Left forelimb (tissue), 1 donor: ENCODE measurements at regions not wholly inside any gene's neighbourhood (a gene's known extent, or its start where the extent isn't known, plus 50 kb on each side); places are given as distances from the start of the nearest gene placed in this dataset.
"Not testable (repeated sequence)": the region's sequence is repeated elsewhere in the genome, so short reads cannot be mapped to it uniquely, and the experiment has no call there.

ENCODE experiments used
- DNase-seq: peaks from one replicate; pipeline ENCODE4 v3.0.0-alpha.2; 2018; ENCODE audit warnings: low spot score

DNA sequence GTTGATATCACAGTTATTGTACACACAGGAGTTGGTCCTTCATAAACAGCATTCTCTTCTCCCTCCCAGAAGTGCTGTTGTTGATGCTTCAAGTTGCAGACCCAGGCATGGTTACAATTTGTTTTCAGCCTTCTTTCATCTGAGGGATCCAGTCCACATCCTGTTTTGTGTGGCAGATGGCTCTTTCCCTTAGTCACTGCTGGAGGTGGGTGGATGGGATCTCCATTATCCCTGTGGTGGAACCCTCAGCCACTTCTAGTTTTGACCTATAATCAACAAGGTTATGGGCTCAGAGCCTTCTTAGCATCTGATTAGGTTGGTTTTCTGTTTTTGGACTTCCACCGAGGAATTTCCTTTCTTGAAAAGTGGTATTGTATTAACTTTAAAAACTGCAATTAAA lies 214.2 kb downstream of the SH2D4B start:
- no peak for DNase-seq

DNA sequence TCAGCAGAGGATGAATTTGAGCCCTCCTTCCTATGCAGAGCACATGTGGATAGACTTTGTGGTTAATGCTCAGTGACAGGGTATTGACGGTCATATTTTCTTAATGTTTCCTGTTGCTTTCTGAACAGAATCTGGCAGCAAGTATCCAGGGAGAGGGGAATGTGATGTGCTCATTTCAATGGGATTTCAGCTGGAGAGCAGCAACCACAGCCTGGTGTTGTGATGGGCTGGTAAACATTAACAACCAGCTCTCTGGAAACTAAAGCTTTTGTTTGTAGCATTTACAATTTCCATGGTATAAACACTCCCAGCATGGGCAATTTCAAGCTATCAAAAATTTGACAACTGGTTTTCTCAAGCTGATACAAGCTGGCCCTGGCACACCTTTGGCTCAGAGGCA lies 215.9 kb downstream of the SH2D4B start:
- no peak for DNase-seq

DNA sequence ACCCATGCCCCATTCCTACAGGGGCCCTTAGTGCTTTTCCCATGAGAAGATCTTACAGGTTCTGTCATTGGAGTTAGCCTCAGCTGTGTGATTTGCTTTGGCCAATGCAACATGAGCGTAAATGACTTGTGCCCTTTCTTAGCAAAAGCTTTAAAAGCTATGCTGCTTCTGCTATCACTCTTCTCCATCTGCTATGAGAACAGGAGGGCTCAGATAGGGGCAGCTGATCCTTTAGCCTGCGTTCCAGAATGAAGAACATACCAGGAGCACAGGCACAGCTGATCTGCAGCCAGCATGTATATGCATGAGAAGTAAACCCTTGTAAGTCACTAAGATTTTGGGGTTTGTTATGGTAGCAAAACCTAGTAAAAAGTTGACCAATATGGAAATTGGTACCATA lies 218.2 kb downstream of the SH2D4B start:
- DNase-seq = no peak

DNA sequence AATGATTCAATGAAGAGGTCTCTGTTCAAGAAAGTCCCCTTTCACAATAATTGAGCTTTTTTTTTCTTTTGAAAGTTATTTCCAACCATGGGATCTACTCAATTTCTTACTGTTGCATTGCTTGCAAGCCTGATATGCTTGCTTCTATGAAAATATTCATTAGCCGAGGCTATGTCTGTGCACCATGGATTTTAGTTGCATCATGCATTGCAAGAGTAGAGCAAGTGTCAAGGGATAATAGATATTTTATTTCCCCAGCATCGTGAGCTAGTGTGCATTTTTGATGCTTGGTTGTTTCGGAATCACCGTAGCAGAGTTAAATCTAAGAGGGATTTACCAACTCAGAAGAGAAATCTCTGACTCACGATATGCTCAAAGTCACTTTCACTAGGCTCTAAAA lies 222.0 kb downstream of the SH2D4B start:
- DNase-seq = no peak

DNA sequence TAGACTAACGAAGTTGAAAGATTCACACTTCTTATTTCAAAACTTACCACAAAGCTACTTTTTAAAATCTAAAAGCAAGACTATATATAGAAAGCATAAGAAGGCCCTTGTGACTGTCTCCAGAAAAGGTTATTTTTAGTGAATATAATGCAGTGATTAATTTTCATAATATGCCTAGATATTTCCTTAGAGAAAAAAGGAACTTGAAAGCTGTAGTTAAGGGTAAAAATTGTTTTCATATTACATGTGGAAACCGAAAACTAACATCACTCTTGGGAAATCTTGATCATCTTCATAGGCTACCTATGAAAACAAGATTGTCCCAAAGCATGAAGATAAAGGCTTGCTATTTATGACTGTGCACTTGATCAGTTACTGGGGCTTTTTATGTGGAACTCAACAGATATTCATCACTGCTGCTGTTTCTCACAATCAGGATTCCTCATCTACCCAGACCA lies 223.2 kb downstream of the SH2D4B start:
- no peak for DNase-seq

DNA sequence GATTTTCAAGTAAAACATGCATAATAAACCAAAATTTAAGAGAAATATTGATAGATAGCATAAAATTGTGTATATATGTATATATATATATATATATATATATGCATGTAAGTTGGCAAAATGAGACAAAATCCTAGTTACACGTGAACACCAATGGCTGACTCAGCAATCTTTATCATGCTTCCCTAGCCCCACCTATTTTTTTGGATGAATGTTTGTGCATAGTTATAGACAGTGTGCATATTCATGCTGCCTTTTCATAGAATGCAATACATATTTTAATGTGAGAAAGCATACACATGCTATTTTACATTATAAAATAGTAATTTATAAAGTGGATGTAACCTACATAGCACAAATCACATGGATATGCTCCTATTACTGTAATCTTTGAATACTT lies 230.3 kb downstream of the SH2D4B start:
- no peak for DNase-seq

DNA sequence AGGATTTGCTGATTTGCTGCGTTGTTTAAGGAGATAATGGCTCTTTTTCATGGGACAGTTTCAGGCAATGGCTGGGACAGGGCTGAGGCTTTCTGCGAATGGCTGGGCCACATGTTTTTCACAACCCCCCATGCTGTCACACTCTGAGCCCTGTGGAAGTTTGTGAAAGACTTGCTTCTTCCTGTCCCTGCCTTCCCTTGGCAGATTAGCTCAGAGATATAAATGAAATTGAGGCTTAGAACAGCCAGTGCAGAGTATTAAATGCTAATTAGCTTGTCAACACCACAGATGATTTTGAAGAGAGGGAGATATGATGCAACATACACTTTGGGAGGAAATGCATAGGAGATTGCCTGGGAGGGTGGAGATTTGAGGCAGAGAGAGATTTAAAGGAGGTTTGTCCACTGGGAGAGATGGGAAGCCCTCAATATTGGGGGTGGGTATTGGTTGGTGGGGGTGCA lies 232.0 kb downstream of the SH2D4B start:
- no peak for DNase-seq

DNA sequence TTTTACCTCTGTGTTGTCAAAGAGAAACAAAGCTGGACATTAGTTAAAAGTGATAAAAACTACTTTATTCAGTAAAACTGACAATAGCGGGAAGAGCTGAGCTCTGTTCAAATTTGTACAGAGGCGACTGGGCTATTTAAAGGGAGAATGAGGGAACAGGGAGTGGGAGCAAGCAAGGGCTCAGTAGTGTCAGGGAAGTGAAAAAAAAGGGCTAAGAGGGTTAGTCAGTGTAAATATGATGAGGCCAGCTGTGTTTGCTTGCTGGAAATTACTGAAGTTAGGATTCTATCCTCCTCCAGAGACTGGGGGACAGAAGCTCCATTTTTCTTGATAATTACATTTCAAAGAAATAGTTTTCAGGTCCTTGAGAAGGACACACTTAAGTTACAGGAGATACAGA lies 232.5 kb downstream of the SH2D4B start:
- DNase-seq = no peak

DNA sequence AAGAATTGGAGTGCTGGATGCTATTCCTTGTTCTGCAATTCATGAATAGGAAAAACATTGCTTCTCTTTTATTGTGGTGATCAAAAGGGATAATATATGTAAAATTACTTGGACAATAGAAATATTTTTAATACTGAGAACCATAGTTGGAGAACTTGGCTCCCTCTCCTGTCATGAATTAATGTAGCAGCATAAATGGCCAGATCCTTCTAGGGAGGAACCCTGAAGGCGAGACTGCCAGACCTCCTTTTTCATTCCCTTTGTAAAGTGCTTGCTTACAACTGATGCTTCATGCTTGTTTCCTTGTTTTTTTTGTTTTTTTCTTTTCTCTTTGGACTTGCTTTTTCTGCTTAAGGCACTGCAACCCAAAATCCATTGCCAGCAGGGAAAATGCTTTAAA lies 233.6 kb downstream of the SH2D4B start:
- DNase-seq = no peak

DNA sequence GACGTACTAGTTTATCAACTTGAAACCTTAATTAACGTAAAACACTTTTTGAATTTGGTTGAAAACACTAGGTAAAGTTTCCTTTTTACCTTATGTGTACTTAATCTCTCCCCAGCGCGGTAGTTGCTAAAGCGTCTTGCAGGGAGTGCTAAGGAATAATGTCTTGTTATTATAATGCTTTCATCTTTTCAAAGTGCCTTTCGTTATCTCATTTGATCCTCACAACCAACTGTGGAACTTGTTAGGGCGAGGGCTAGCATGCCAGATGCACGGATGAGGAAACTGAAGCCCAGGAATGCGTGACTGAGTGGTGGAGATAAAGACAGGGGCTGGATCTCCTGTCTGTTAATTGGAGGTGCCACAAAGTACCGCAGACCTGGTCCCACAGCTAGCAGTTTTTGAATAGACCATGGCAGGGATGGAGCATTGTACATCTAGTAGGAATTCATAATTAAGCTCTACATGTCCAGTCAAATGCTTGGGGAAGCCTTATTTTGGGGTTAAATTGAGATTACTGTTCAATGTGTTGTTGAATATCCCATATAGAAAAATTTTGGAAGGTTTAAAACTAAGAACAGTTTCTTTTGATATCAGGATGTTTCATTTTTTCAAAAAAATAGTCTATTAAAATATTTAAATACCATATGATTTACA lies 234.3 kb downstream of the SH2D4B start:
- DNase-seq = no peak

DNA sequence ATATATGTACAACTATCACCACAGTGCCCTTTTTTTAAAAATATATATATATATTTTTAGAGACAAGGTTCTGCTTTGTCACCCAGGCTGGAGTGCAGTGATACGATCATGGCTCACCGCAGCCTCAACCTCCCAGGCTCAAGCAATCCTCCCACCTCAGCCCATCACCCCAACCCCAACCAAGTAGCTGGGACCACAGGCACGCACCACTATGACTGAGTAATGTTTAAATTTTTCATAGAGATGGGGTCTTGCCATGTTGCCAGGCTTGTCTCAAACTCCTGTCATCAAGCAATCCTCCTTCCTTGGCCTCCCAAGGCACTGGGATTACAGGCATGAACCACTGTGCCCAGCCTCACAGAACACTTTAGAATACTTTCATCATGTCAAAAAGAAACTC lies 234.9 kb downstream of the SH2D4B start:
- no peak for DNase-seq

DNA sequence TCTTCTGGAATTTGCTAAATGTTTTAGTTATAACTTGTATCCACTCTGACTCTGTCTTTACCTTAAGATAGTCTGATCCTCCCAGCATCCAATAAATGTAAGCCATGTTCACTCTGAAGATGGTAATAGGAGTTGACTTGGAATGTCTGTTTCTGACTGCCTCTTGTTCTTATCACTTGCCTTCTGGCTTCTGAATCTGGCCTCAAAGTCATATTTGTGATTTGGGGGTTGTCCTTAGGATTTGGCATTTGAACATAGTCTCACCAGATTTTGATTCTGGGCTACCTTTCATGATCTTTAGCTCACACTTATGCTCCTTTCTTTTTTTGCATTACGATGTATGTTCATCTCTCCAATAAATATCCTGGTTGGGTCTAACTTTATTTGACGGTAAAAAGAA lies 247.0 kb downstream of the SH2D4B start:
- DNase-seq = no peak

DNA sequence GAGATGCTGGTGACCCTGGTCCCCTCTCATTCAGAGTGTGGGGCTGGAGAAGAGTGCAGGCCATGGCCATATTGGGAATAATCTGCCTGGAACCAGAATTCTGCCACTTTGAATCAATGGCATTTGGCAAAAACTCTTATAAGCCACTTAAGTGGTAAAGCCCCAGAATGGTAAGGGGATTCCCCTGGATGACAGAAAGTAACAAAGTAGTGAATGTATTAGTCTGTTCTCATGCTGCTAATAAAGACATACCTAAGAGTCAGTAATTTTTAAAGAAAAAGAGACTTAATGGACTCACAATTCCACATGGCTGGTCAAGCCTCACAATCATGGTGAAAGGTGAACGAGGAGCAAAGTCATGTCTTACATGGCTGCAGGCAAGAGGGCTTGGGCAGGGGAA lies 248.6 kb downstream of the SH2D4B start:
- no peak for DNase-seq

DNA sequence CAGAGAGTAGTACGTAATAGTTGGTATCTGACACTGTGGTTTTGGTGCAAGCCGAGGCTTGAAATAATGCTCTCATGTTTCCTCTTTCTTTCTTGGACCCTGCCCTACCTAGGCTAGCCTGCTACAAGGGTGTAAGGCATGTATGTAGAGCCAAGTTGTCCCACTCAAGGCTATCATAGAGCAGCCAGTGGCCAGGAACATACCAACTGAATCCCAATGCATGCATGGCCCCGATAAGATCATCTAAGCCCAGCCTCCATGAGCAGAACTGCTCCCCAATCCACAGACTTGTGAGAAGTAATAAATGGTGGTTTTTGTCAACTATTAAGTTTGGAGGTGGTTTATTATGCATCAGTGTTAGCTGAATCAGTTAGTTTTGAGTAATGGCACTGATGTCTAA lies 250.2 kb downstream of the SH2D4B start:
- no peak for DNase-seq

DNA sequence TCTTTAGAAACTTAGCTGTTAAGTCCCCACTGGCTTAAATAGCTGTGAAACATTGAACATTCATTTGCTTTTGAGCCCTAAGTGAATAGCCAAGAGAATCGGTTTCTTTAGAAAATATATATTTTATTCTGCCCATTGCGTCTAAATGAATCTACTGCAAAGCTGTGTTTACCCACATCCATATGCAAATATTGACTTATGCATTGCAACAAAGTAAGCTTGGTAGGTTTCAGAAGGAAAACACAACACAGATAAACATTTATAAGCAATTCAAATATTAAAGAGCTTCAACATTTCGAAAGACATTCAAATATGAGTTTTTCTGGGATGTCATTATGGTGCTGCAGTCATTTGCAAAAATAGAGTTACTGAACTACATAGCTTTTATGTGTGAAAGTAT lies 257.3 kb downstream of the SH2D4B start:
- DNase-seq = no peak

DNA sequence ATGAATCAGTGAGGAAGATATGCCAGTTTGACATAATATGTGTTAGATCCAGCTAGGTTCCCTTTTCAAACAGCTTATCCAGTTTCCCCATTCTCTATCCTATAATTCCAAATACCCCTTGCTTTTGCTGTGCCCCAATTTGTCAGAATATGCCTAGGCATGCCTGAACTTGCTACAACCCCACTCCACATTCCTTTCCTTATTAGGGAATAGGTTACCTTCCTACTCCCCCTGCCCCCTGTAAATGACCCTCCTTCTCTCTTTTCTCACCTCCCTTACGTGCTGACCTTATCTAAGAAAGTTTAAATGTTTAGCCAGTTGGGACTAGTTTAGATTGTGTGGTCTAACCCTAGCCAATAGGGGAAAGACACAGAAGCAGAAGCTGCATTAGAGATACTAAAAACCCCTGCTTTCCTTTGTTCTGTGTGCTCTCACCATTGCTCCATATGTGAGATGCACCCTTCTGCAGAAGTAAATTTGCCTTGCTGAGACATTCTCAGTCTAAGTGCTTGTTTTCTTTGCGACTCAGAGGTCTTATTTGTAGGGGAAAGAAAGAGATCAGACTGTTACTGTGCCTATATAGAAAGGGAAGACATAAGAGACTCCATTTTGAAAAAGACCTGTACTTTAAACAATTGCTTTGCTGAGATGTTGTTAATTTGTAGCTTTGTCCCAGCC lies 267.8 kb downstream of the SH2D4B start:
- no peak for DNase-seq

DNA sequence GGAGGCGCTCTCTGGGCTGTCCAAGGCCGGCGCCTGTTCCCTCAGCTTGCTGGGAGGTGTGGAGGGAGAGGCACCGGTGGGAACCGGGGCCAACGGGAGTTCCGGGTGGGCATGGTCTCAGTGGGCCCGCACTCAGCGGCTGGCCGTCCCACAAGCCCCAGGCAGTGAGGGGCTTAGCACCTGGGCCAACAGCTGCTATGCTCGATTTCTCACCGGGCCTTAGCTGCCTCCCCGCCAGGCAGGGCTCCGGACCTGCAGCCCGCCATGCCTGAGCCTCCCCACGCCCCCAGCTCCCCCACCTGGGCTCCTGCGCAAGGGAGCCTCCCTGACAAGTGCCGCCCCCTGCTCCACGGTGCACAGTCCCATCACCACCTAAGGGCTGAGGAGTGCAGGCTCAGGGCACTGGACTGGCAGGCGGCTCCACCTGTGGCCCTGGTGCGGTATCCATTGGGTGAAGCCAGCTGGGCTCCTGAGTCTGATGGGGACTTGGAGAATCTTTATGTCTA lies 276.5 kb downstream of the SH2D4B start:
- no peak for DNase-seq

DNA sequence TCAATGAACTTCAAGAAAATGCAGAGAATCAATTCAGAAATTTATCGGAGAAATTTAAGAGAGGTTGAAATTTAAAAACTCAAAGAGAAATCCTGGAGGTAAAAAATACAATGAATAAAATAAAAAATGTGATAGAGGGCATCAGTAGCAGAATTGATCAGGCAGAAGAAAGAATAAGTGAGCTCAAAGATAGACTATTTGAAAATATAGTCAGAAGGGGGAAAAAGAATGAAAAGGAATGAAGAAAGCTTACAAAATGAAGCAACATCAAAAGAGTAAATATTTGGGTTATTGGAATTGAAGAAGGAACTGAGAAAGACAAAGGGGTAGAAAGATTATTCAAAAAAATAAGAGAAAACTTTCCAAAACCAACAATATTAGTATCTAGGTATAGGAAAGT lies 291.4 kb downstream of the SH2D4B start:
- no peak for DNase-seq

DNA sequence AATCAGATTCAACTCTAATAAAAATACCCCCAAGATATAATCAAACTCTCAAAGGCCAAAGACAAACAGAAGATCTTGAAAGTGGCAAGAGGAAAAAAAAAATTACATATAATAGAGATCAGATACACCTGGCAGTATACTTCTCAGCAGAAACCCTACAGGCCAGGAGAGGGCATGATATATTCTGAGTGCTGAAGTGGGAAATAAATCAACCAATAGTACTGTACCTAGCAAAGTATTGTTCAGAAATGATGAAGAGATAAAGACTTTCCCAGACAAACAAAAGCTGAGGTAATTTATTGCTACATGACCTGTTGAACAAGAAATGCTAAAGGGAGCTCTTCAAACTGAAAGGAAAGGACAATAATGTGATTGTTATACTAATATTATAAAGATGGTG lies 291.9 kb downstream of the SH2D4B start:
- no peak for DNase-seq

DNA sequence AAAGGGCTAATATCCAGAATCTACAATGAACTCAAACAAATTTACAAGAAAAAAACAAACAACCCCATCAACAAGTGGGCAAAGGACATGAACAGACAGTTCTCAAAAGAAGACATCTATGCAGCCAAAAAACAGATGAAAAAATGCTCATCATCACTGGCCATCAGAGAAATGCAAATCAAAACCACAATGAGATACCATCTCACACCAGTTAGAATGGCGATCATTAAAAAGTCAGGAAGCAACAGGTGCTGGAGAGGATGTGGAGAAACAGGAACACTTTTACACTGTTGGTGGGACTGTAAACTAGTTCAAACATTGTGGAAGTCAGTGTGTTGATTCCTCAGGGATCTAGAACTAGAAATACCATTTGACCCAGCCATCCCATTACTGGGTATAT lies 295.0 kb downstream of the SH2D4B start:
- not testable (repeated sequence) for DNase-seq

DNA sequence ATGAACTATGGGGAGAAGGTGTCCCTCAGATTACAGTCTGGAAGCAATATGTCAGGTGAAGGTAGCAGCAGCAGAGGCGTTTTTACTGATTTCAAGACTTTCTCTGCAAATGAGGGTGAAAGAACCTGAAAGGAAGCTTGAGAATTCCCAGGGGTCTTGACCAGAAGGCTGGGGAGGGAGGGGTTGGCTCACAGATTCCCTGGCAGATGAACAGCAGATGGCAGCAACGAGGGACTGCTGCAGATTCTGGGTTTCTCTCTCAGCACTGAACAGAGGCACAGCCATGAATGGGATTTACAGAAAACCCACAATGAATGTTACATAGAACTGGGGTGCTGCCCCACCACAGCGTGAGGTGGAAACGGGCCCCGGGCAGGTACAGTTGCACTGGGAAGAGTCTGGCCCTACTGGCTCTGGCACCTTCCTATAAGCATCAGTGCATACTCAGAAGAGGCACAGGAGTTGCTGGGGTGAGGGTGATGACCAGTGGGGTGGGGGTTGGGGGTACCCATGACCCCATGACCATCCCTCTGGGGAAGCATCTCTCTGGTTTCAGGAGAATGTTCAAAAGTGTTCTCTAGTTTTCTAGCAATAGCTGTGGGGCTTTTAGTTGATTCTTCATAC lies 317.8 kb downstream of the SH2D4B start:
- DNase-seq = peak; percentile 62

DNA sequence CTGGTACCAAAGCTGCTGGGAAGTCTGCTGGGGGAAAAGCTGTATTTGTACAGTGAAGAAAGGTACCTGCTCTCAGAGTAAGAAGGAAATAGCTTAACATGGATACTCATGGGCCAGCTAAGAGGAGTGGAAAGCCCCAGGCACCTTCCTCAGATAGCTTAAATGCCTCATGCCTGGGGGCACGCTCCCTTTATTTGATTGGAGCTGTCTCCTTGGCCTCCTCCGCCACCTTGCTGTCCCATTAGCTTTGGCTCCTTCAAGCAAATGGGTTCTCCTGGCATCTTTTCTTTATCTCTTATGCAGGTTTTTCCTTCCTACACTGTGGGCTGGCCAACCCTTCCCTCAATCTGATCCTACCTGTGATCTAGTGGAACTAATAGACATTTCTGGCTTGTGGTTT lies 318.5 kb downstream of the SH2D4B start:
- no peak for DNase-seq

DNA sequence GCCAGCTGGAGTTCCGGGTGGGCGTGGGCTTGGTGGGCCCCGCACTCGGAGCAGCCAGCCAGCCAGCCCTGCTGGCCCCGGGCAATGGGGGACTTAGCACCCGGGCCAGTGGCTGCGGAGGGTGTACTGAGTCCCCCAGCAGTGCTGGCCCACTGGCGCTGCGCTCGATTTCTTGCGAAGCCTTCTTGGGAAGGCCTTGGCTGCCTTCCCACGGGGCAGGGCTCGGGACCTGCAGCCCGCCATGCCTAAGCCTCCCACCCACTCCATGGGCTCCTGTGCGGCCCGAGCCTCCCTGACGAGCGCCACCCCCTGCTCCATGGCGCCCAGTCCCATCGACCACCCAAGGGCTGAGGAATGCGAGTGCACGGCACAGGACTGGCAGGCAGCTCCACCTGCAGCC lies 321.6 kb downstream of the SH2D4B start:
- not testable (repeated sequence) for DNase-seq
